OCI-LY3 (cell line): ENCODE measurements at regions not wholly inside any gene's neighbourhood (a gene's known extent, or its start where the extent isn't known, plus 50 kb on each side); places are given as distances from the start of the nearest gene placed in this dataset.

Source experiments
- H2AFZ ChIP-seq: fragments of 200-600, 300-600 bp; shearing (Covaris generic); 2 replicates; pipeline ENCODE4 v1.6.0; 2014; ENCODE audit warnings: antibody characterized with exemption, low read depth, low read length
- H3K27ac ChIP-seq: fragments of 200-600, 300-600 bp; sonication (generic); 2 replicates; pipeline ENCODE4 v1.5.1; 2014; ENCODE audit warnings: mild to moderate bottlenecking, low read length, moderate library complexity, mixed read lengths
- H3K27me3 ChIP-seq: fragments of 200-600, 300-600 bp; sonication (generic); 2 replicates; pipeline ENCODE4 v1.6.1; 2014; ENCODE audit warnings: low read depth, low read length, mixed read lengths
- H3K36me3 ChIP-seq: fragments of 200-600, 300-600 bp; sonication (generic); replicated peaks from 2 replicates; pipeline ENCODE3; 2014; ENCODE audit warnings: low read depth, low read length, mixed read lengths
- H3K4me1 ChIP-seq: fragments of 300-600, 200-600 bp; sonication (generic); 2 replicates; pipeline ENCODE4 v1.6.1; 2014; ENCODE audit warnings: low read length, mixed read lengths
- H3K4me2 ChIP-seq: fragments of 200-600, 300-600 bp; sonication (generic); 2 replicates; pipeline ENCODE4 v1.6.1; 2014; ENCODE audit warnings: low read length, mixed read lengths
- H3K4me3 ChIP-seq: fragments of 300-600, 200-600 bp; sonication (generic); 2 replicates; pipeline ENCODE4 v1.5.1; 2014; ENCODE audit warnings: antibody characterized with exemption, mild to moderate bottlenecking, low read length, moderate library complexity
- H3K79me2 ChIP-seq: fragments of 300-600, 200-600 bp; shearing (Covaris generic); 2 replicates; pipeline ENCODE4 v1.6.1; 2014; ENCODE audit warnings: mild to moderate bottlenecking, low read length, mixed read lengths
- H3K9ac ChIP-seq: fragments of 300-600, 200-600 bp; shearing (Covaris generic); 2 replicates; pipeline ENCODE4 v1.6.0; 2014; ENCODE audit warnings: mild to moderate bottlenecking, low read length, moderate library complexity
- H3K9me3 ChIP-seq: fragments of 200-600, 300-600 bp; shearing (Covaris generic); 2 replicates; pipeline ENCODE4 v1.6.1; 2014; ENCODE audit warnings: low read length, mixed read lengths; ENCODE audit not compliant: insufficient read depth
- H4K20me1 ChIP-seq: fragments of 200-600, 300-600 bp; sonication (generic); 2 replicates; pipeline ENCODE4 v1.6.1; 2016; ENCODE audit warnings: low read length, mixed read lengths; ENCODE audit not compliant: insufficient read depth
- CTCF ChIP-seq: fragments of 200-600, 300-600 bp; sonication (generic); IDR thresholded peaks from 2 replicates; pipeline ENCODE4 v1.5.1; 2014; ENCODE audit warnings: antibody characterized with exemption, low read length, low read depth
- EZH2phosphoT487 ChIP-seq: fragments of 200-600 bp; shearing (Covaris generic); IDR thresholded peaks from 2 replicates; pipeline ENCODE4 v1.6.1; 2018; ENCODE audit warnings: antibody characterized with exemption, mixed run types, low read depth

- Histone ChIP-seq H3K4me2 (peak overlapping the region; percentile 62; the same call in 1 of the 2 replicates), H3K27me3 (no peaks in the 10 kb centered on the region; the same call in 1 of the 2 replicates), H4K20me1 (no peaks in the 10 kb centered on the region), H2AFZ (peak overlapping the region; percentile 98; the same call in 1 of the 2 replicates), H3K27ac (no peak overlapping the region), H3K4me3 (no peak overlapping the region), H3K9me3 (no peaks in the 10 kb centered on the region), H3K36me3 (no peaks in the 10 kb centered on the region), H3K9ac (no peak overlapping the region), H3K4me1 (peaks cover 8% of the 10 kb centered on the region), H3K79me2 (no peaks in the 10 kb centered on the region)
- TF ChIP-seq EZH2phosphoT487 (no peak), CTCF (no peak)
Observed at GRCh38 chr9:89999176-89999533, 394.3 kb downstream of the GADD45G start.

- peak overlapping the region; percentile 28 for H3K4me3 ChIP-seq
- no peaks in the 10 kb centered on the region for H3K9me3 ChIP-seq
- H3K4me2 ChIP-seq: peak overlapping the region; percentile 62
- H2AFZ ChIP-seq: peak overlapping the region; percentile 98
- H3K79me2 ChIP-seq: no peaks in the 10 kb centered on the region
- H3K36me3 ChIP-seq: no peaks in the 10 kb centered on the region
- H3K27me3 ChIP-seq: no peaks in the 10 kb centered on the region; the same call in 1 of the 2 replicates
- peak overlapping the region; percentile 46; the same call in 1 of the 2 replicates for H3K9ac ChIP-seq
- H4K20me1 ChIP-seq: no peaks in the 10 kb centered on the region
- H3K27ac ChIP-seq: no peak overlapping the region
- H3K4me1 ChIP-seq: peaks cover 8% of the 10 kb centered on the region
- no peak for TF ChIP-seq EZH2phosphoT487
- no peak for TF ChIP-seq CTCF
Observed at GRCh38 chr9:89999534-90000370, 394.9 kb downstream of the GADD45G start.

- Histone ChIP-seq H3K27ac (no peak overlapping the region), H3K4me2 (no peak overlapping the region), H3K4me3 (no peak overlapping the region), H3K9ac (no peak overlapping the region), H3K36me3 (no peaks in the 10 kb centered on the region), H4K20me1 (no peaks in the 10 kb centered on the region), H2AFZ (no peak overlapping the region), H3K79me2 (no peaks in the 10 kb centered on the region), H3K4me1 (peaks cover 8% of the 10 kb centered on the region), H3K9me3 (no peaks in the 10 kb centered on the region), H3K27me3 (no peaks in the 10 kb centered on the region)
- TF ChIP-seq EZH2phosphoT487: no peak
- TF ChIP-seq CTCF: no peak
Observed at GRCh38 chr9:90000925-90001324, 396.1 kb downstream of the GADD45G start.

- Histone ChIP-seq H3K4me1 (peaks cover 9% of the 10 kb centered on the region), H2AFZ (no peak overlapping the region), H3K79me2 (no peaks in the 10 kb centered on the region), H3K4me3 (no peak overlapping the region), H3K4me2 (no peak overlapping the region), H3K27me3 (no peaks in the 10 kb centered on the region), H4K20me1 (no peaks in the 10 kb centered on the region), H3K27ac (no peak overlapping the region), H3K9ac (no peak overlapping the region), H3K36me3 (no peaks in the 10 kb centered on the region), H3K9me3 (no peaks in the 10 kb centered on the region)
- TF ChIP-seq EZH2phosphoT487: no peak
- TF ChIP-seq CTCF: no peak
Observed at GRCh38 chr9:90001747-90002146, 396.9 kb downstream of the GADD45G start.
